ENCODE measurements at regions not wholly inside any gene's neighbourhood (a gene's known extent, or its start where the extent isn't known, plus 50 kb on each side); places are given as distances from the start of the nearest gene placed in this dataset.
"Not testable (repeated sequence)": the region's sequence is repeated elsewhere in the genome, so short reads cannot be mapped to it uniquely, and the experiment has no call there.

DNA sequence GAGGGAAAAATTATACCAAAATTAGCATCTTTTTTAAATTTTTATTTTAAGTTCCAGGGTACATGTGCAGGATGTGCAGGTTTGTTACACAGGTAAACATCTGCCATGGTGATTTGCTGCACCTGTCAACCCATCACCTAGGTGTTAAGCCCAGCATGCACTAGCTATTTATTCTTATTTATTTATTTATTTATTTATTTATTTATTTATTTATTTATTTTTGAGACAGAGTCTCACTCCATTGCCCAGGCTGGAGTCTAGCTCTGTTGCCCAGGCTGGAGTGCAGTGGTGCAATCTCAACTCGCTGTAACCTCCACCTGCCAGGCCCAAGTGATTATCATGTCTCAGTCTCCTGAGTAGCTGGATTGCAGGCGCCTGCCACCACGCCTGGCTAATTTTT lies 137.7 kb upstream of the NEBL start:
- not testable (repeated sequence) for FAIRE-seq; DNase-seq (ENCODE audit: low spot score)

GRCh38 chr10:21034241-21034640 lies 137.1 kb upstream of the NEBL start:
- FAIRE-seq: no peak
- no peak for DNase-seq (ENCODE audit: low spot score)

- no peak for DNase-seq (ENCODE audit: low spot score)
- FAIRE-seq: no peak
Measured at GRCh38 chr10:21032587-21033319, 135.6 kb upstream of the NEBL start.

DNA sequence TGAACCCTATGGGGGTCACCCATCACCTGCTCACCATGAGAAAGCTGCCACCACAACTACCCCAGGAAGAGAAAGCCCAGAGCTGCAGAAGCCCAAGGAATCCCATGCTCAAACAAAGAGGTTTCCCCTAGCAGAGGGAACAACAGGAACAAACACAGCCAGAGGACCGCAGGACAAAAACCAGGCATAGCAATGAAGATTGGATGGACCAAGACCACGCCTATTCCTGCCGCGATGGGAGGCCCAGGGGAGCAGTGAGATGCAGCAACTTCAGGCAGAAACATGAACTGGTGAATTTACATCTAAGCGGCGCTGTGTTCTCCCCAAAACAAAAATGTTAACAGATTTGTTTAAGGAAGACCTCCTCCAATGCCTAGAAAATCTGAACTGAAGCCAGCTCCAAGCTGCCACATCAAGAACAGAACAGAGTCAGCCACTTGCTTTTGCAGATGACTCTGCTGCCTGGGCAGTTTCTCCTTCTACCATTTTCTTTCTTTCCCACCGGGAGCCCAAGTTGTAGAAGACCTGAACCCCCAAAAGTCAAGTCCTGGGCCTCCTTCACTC lies 134.2 kb upstream of the NEBL start:
- DNase-seq (ENCODE audit: low spot score) (no peak), FAIRE-seq (no peak)

DNA sequence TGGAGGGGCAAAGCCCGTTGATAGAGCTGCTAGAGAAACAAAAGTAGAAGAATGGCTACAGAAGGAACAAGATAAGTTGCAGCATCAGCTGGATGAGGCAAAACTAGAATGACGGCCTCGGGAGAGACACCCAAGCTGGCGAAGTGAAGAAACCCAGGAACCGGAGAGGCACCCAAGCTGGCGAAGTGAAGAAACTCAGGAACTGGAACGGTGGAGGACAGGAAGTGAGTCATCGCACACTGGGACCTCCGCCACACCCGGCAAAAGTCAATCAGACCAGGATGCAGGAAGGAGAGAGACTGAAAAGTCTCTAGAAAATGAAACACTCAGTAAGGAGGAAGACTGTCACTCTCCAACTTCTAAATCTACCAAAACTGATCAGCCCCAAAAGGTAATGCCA lies 133.0 kb upstream of the NEBL start:
- peak; percentile 59 for FAIRE-seq
- DNase-seq (ENCODE audit: low spot score): peak; percentile 71

DNA sequence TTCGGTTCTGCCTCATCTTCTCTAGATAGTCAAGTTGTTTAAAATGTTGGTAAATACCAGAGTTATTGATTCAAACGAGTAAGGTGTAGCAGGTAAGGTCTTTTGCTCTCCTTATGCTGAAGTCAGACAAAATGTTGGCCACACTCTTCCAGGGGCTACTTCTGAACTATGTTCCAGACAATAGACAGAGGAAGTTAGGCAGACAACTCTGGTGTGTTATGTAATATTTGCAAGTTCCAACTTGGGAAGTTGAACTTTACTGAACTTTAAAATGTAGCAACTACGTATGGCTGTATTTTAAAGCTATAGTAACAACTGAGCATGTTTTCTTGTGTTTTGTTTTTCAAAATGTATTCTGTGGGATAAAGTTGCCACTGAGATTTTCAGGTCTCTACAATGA lies 125.7 kb upstream of the NEBL start:
- DNase-seq (ENCODE audit: low spot score) (no peak), FAIRE-seq (no peak)

- DNase-seq (ENCODE audit: low spot score) (no peak), FAIRE-seq (no peak)
Measured at GRCh38 chr10:21021843-21022594, 124.9 kb upstream of the NEBL start.

- DNase-seq (ENCODE audit: low spot score): no peak
- no peak for FAIRE-seq
Measured at GRCh38 chr10:21021231-21021630, 124.1 kb upstream of the NEBL start.

GRCh38 chr10:21020545-21020944 lies 123.4 kb upstream of the NEBL start:
- FAIRE-seq: no peak
- no peak for DNase-seq (ENCODE audit: low spot score)

- DNase-seq (ENCODE audit: low spot score): no peak
Measured at GRCh38 chr10:21019436-21019835, 122.3 kb upstream of the NEBL start.

DNA sequence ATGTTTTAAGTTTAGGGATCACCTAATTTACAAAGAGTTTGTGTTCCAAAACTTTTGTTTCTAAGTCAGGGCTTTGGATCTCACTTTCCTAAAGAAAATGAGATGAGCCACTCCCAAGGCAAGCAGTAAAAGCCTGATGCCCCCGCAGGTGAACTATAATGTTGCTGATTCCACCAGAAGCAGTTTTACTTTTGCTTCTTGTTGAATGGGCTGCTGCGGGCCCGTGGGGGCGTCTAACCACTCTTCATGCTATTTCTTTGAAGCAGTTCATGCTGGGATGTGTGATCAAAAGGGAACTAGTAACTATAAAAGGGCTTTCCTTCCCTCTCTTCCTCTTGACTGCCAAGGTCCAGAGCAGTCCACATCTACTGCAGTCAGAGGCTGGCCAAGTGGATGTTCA lies 118.7 kb upstream of the NEBL start:
- FAIRE-seq (no peak), DNase-seq (ENCODE audit: low spot score) (no peak)

More at GRCh38 chr10:21019436-21019835, 122.3 kb upstream of the NEBL start:
- no peak for FAIRE-seq

- DNase-seq (ENCODE audit: low spot score) (no peak), FAIRE-seq (no peak)
Measured at GRCh38 chr10:21014141-21014540, 117.0 kb upstream of the NEBL start.

GRCh38 chr10:21011433-21012018 lies 114.4 kb upstream of the NEBL start:
- no peak for DNase-seq (ENCODE audit: low spot score)
- no peak for FAIRE-seq

GRCh38 chr10:21010615-21011014 lies 113.5 kb upstream of the NEBL start:
- no peak for DNase-seq (ENCODE audit: low spot score)
- no peak for FAIRE-seq

DNA sequence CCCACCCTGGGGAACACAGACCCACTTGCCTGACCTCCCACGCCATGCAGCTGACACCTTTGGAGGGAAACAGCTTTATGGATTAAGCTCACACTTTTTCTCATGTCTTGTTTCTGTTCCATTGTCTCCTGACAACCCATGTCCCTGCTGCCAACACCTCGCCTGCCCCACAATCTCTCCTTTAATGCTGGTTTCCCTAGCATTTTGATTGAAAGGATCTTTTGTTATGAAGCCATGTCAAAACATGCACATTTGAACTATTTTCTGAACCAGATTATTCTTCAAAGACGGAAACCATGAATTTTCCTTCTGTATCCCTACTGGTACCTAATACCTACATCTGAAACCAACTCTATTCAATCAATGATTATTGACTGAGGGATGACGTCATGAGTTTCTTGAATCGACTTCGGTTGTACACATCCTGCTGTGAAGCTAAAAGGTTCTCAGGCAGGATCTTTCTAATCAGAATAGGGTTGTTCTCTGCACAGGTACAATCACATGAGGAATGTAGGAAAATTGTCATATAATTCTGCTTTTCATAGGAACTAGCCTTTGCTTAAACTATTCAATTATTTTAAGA lies 106.2 kb upstream of the NEBL start:
- DNase-seq (ENCODE audit: low spot score) (no peak), FAIRE-seq (no peak)

GRCh38 chr10:21002091-21002878 lies 105.2 kb upstream of the NEBL start:
- FAIRE-seq: no peak
- DNase-seq (ENCODE audit: low spot score): no peak

- DNase-seq (ENCODE audit: low spot score) (no peak), FAIRE-seq (no peak)
Measured at GRCh38 chr10:20999699-21000098, 102.6 kb upstream of the NEBL start.

DNA sequence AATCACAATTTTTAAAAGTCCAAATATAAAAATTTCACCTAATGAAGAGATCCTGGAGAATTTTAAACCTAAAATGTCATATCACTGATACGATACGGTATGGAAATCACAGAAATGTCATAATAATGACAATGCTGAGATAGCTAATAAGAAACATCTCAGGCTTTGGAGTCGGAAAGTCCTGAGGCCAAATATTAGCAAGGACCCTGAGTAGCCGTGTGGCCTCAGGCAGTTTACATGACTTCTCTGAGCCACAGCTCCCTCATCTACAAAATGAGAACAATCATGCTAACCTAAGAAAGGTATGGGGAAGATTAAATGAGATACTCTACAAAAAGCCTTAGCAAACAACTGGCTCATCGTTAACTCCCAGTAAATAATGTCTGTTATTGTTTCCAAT lies 100.9 kb upstream of the NEBL start:
- FAIRE-seq: no peak
- DNase-seq (ENCODE audit: low spot score): no peak

DNA sequence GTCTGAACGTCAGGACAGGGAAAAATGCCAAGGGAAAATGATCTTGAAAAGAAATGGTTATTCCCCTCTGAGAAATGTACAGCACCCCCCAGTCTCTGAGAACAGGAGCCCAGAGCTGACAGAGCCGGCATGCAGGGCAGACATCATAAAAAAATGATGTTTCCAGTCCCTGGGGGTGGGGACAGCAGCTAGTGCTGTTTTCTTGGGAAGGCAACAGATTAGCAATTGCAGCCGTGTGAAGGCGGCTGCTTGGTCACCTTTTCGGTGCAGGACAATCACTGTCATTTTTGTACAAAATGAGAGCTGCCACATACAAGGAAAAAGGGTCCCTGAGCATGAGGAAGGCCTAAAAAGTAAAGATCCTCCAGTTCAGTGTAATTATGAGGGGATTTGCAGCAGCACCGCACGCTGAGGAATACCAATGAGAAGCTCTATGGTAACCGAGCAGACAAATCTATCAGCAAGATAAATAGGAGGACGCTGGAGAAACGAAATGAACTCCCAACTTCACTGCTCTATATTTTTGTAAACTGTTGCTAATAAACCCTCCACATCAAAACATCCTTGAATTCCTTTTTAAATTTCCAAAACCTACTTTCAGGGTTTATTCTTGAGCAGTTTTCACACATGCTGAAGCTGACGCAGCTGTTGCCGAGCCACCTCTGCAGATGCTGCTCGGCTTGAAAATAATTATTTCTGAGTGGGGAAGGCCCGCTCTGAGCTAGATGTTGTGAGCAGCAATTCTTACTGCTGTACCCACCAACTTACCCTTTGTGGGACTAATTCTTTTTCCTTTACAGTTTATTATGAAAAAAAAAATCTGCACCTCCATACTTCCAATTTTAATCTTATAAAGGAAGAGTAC lies 98.2 kb upstream of the NEBL start:
- DNase-seq (ENCODE audit: low spot score) (no peak), FAIRE-seq (no peak)
